Astrocyte of the spinal cord (primary cell): ENCODE measurements at regions not wholly inside any gene's neighbourhood (a gene's known extent, or its start where the extent isn't known, plus 50 kb on each side); places are given as distances from the start of the nearest gene placed in this dataset.

ENCODE experiments used
- DNase-seq: peaks from one replicate; pipeline ENCODE4 v3.0.0; 2011; ENCODE audit warnings: low read depth, low spot score
- H3K4me3 ChIP-seq: 2 replicates; pipeline ENCODE4 v1.5.1; 2011; ENCODE audit warnings: low read depth, mild to moderate bottlenecking, low read length, moderate library complexity
- in situ Hi-C: cut with HindIII; loops from 2 replicates; pipeline ENCODE4 v1.10.0; 2017; ENCODE audit warnings: low sequenced_read_pairs
- TF ChIP-seq, protein P1 (sequence below): IDR thresholded peaks from 2 replicates; pipeline ENCODE4 v1.5.1; 2012; ENCODE audit warnings: low read depth, mild to moderate bottlenecking, low read length, inconsistent platforms

DNA sequence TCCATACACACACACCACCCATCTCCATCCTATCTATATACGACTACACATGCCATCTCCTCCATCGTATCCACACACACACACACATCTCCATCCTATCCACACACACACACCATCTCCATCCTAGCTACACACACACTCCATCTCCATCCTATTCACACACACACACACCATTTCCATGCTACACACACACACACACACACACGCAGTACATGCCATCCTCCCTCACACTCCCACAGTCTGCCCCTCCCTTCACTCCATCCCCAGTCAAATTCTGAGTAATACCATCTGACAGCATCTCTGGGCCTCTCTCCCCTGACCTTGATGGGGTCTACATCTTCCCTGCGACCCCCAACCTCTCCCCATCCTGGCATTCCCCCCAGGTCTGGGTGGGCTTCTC, 193.8 kb upstream of the LHX5 start:
- in situ Hi-C loops: no loop called here
- H3K4me3 ChIP-seq: no peak overlapping the region
- TF ChIP-seq, protein P1, sequence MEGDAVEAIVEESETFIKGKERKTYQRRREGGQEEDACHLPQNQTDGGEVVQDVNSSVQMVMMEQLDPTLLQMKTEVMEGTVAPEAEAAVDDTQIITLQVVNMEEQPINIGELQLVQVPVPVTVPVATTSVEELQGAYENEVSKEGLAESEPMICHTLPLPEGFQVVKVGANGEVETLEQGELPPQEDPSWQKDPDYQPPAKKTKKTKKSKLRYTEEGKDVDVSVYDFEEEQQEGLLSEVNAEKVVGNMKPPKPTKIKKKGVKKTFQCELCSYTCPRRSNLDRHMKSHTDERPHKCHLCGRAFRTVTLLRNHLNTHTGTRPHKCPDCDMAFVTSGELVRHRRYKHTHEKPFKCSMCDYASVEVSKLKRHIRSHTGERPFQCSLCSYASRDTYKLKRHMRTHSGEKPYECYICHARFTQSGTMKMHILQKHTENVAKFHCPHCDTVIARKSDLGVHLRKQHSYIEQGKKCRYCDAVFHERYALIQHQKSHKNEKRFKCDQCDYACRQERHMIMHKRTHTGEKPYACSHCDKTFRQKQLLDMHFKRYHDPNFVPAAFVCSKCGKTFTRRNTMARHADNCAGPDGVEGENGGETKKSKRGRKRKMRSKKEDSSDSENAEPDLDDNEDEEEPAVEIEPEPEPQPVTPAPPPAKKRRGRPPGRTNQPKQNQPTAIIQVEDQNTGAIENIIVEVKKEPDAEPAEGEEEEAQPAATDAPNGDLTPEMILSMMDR: no peak
- no peak for DNase-seq

DNA sequence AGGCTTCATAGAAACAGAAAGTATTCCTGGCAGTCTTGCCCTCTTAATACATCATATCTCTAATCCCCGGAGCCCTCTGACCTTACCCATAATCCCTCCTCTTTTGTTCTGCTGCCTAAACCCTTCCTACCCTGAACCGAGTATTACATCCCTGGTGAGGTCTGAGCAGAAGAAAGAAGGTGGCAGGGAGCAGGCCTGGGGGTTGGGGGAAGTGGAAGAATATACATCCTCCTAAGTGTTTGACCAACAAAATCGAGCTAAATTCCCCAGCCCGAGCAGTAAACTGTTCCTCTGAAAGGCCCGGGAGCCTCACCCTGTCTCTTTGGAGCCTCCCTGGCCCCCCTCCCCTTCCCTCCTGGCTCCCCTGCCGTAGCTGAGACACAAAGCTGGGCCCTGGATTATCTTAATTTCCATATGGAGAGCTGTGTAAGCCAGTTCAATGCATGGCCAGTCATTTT, 192.6 kb upstream of the LHX5 start:
- in situ Hi-C loops: no loop called here
- H3K4me3 ChIP-seq: no peak overlapping the region
- TF ChIP-seq, protein P1: no peak
- no peak for DNase-seq

DNA sequence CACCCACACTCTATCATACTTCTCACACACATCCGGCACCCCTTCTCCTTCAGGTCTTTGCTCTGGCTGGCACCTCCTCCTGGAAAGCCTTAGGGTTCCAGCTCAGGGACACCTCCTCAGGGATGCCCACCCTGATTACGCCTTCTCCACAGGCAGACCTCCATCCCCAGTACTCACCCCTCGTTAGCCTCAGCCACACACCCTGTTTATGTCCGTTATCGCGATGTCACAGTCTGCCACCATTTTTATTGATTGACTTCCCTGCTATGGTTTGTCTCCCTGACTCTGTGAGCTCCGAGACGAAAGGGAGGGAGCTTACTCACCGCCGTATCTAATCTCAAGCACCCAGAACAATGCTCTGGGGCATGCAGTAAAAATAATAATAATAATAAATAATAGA, 191.7 kb upstream of the LHX5 start:
- in situ Hi-C loops: no loop called here
- no peak overlapping the region for H3K4me3 ChIP-seq
- no peak for DNase-seq
- TF ChIP-seq, protein P1: no peak

DNA sequence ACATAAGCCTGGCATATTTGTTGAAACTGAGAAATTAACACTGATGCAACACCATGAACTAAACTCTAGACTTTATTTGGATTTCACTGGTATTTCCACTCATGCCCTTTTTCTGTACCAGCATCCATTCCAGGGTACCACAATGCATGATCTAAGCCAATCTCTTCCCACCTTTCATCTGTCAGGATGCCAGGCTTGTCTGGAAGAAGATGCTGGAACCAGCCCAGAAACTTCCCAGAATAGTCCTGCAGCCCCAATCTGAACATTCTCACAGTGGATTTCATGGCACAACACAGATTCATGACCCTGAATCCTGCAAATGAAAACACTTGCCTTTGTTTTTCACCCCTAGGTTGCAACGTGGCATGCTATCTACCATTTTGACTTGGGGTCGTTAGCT, 189.3 kb upstream of the LHX5 start:
- TF ChIP-seq, protein P1: no peak
- in situ Hi-C loops: no loop called here
- DNase-seq: no peak
- no peak overlapping the region for H3K4me3 ChIP-seq

DNA sequence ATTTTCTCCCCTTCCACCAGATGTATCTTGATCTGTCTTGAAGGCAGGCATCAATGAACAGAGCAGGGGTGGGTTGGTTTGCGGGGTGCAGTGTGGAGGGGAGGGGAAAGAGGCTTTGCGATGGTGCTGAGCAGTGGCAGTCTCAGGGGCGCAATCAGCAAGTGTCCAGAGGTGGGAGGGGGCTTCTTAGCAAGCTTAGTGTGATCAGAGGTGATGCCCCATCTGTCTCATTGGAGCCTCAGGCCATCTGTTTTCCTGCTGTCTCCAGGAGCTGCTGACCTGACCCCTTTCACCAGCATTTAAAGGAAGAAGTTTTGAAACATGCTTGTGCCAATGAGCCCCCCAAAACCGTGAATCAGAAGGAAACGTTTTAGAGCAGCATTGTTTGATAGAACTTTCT, 187.7 kb upstream of the LHX5 start:
- DNase-seq: no peak
- in situ Hi-C loops: no loop called here
- TF ChIP-seq, protein P1: no peak
- no peak overlapping the region for H3K4me3 ChIP-seq

DNA sequence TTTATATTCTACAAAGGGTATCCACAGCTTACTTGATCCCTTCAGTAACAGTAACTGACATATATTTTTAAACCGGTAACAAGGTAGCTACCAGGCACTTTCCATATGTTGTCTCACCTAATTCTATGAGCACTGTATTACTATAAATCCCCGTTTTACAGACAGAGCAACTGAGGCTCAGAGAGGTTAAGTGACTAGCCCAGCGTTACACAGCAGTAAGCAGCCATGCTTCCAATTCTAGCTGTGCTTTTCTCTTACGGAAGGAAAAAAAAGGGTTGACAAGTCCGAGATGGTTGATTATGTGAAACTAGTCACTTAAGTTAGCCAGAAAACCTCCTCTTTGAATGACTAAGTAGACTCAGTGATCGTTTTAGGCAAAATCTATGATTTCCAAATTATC, 187.3 kb upstream of the LHX5 start:
- in situ Hi-C loops: no loop called here
- TF ChIP-seq, protein P1: no peak
- no peak overlapping the region for H3K4me3 ChIP-seq
- DNase-seq: no peak
